ENCODE measurements at regions not wholly inside any gene's neighbourhood (a gene's known extent, or its start where the extent isn't known, plus 50 kb on each side); places are given as distances from the start of the nearest gene placed in this dataset.

DNA sequence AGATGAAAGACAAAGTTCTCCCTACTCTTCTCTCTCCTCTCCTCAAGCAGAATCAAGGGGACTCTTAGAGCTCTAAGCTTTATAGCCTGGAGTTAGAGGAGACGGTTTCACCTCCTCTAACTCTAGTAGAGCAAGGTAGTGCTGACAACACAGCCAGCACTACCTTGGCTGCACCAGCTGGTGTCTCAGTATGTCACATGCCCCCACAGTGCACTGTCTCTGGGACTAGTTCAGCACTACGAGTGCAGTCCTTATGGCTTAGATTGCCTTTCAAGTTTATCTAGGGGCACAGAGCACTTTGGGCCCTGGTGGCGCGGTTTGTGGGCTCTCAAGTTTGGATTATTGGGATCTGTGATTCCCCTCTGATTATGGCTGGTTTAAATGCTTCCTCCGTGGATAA lies 614.1 kb upstream of the NECTIN3 start:
- no peak overlapping the region for H2AFZ ChIP-seq (ENCODE audit: low read depth, low read length)
- H3K4me2 ChIP-seq (ENCODE audit: low read length): no peak overlapping the region
- H3K27ac ChIP-seq (ENCODE audit: low read length): no peak overlapping the region
- no peaks in the 10 kb centered on the region for H3K79me2 ChIP-seq (replicated peaks; ENCODE audit: insufficient read depth, low read length)
- no peaks in the 10 kb centered on the region for H4K20me1 ChIP-seq (ENCODE audit: insufficient read depth)
- TF ChIP-seq EP300 (conservative IDR thresholded peaks at IDR 0.05; ENCODE audit: poor library complexity, severe bottlenecking): no peak
- TF ChIP-seq, protein P1, sequence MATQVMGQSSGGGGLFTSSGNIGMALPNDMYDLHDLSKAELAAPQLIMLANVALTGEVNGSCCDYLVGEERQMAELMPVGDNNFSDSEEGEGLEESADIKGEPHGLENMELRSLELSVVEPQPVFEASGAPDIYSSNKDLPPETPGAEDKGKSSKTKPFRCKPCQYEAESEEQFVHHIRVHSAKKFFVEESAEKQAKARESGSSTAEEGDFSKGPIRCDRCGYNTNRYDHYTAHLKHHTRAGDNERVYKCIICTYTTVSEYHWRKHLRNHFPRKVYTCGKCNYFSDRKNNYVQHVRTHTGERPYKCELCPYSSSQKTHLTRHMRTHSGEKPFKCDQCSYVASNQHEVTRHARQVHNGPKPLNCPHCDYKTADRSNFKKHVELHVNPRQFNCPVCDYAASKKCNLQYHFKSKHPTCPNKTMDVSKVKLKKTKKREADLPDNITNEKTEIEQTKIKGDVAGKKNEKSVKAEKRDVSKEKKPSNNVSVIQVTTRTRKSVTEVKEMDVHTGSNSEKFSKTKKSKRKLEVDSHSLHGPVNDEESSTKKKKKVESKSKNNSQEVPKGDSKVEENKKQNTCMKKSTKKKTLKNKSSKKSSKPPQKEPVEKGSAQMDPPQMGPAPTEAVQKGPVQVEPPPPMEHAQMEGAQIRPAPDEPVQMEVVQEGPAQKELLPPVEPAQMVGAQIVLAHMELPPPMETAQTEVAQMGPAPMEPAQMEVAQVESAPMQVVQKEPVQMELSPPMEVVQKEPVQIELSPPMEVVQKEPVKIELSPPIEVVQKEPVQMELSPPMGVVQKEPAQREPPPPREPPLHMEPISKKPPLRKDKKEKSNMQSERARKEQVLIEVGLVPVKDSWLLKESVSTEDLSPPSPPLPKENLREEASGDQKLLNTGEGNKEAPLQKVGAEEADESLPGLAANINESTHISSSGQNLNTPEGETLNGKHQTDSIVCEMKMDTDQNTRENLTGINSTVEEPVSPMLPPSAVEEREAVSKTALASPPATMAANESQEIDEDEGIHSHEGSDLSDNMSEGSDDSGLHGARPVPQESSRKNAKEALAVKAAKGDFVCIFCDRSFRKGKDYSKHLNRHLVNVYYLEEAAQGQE (IDR thresholded peaks at IDR 0.05; ENCODE audit: borderline replicate concordance): no peak
- TF ChIP-seq TAF1 (IDR thresholded peaks at IDR 0.05; ENCODE audit: low read depth): no peak
- TF ChIP-seq MXI1 (conservative IDR thresholded peaks at IDR 0.05; ENCODE audit: poor library complexity, severe bottlenecking): no peak
- no peak overlapping the region for H3K9ac ChIP-seq (ENCODE audit: low read length)
- H3K36me3 ChIP-seq (ENCODE audit: insufficient read depth, low read length): no peaks in the 10 kb centered on the region
- no peaks in the 10 kb centered on the region for H3K9me3 ChIP-seq (ENCODE audit: low read length)
- no peaks in the 10 kb centered on the region for H3F3A ChIP-seq (ENCODE audit: insufficient read depth, low read length, poor library complexity, severe bottlenecking)
- no peak overlapping the region for H3K4me3 ChIP-seq (ENCODE audit: low read length)
- no peaks in the 10 kb centered on the region for H3K9me2 ChIP-seq (ENCODE audit: insufficient read depth, low read length)
- H3K27me3 ChIP-seq (ENCODE audit: insufficient read depth, low read depth, low read length): no peaks in the 10 kb centered on the region

GRCh38 chr3:110459021-110459420 lies 612.6 kb upstream of the NECTIN3 start:
- no peaks in the 10 kb centered on the region for H3K79me2 ChIP-seq (replicated peaks; ENCODE audit: insufficient read depth, low read length)
- no peaks in the 10 kb centered on the region for H3K9me2 ChIP-seq (ENCODE audit: insufficient read depth, low read length)
- H3K27me3 ChIP-seq (ENCODE audit: insufficient read depth, low read depth, low read length): no peaks in the 10 kb centered on the region
- H3F3A ChIP-seq (ENCODE audit: insufficient read depth, low read length, poor library complexity, severe bottlenecking): no peaks in the 10 kb centered on the region
- no peaks in the 10 kb centered on the region for H3K9me3 ChIP-seq (ENCODE audit: low read length)
- no peak overlapping the region for H2AFZ ChIP-seq (ENCODE audit: low read depth, low read length)
- H3K27ac ChIP-seq (ENCODE audit: low read length): no peak overlapping the region
- TF ChIP-seq TAF1 (IDR thresholded peaks at IDR 0.05; ENCODE audit: low read depth): no peak
- no peak for TF ChIP-seq MXI1 (conservative IDR thresholded peaks at IDR 0.05; ENCODE audit: poor library complexity, severe bottlenecking)
- TF ChIP-seq EZH2 (IDR thresholded peaks at IDR 0.05; ENCODE audit: borderline replicate concordance, insufficient read depth, low read length, poor library complexity, severe bottlenecking): no peak
- TF ChIP-seq SMC3 (conservative IDR thresholded peaks at IDR 0.05; ENCODE audit: poor library complexity): no peak
- no peak for TF ChIP-seq RAD21 (conservative IDR thresholded peaks at IDR 0.05)
- TF ChIP-seq EP300 (conservative IDR thresholded peaks at IDR 0.05; ENCODE audit: poor library complexity, severe bottlenecking): no peak
- TF ChIP-seq, protein P2, sequence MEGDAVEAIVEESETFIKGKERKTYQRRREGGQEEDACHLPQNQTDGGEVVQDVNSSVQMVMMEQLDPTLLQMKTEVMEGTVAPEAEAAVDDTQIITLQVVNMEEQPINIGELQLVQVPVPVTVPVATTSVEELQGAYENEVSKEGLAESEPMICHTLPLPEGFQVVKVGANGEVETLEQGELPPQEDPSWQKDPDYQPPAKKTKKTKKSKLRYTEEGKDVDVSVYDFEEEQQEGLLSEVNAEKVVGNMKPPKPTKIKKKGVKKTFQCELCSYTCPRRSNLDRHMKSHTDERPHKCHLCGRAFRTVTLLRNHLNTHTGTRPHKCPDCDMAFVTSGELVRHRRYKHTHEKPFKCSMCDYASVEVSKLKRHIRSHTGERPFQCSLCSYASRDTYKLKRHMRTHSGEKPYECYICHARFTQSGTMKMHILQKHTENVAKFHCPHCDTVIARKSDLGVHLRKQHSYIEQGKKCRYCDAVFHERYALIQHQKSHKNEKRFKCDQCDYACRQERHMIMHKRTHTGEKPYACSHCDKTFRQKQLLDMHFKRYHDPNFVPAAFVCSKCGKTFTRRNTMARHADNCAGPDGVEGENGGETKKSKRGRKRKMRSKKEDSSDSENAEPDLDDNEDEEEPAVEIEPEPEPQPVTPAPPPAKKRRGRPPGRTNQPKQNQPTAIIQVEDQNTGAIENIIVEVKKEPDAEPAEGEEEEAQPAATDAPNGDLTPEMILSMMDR (IDR thresholded peaks at IDR 0.05; ENCODE audit: poor library complexity, severe bottlenecking): no peak
- no peak for TF ChIP-seq POLR2AphosphoS5 (IDR thresholded peaks at IDR 0.05)
- TF ChIP-seq, protein P1 (IDR thresholded peaks at IDR 0.05; ENCODE audit: borderline replicate concordance): no peak
- H3K4me3 ChIP-seq (ENCODE audit: low read length): no peak overlapping the region
- no peak overlapping the region for H3K4me2 ChIP-seq (ENCODE audit: low read length)
- H4K20me1 ChIP-seq (ENCODE audit: insufficient read depth): no peaks in the 10 kb centered on the region
- H3K36me3 ChIP-seq (ENCODE audit: insufficient read depth, low read length): no peaks in the 10 kb centered on the region
- no peak overlapping the region for H3K9ac ChIP-seq (ENCODE audit: low read length)
